GM23248 (cell line): ENCODE measurements at regions not wholly inside any gene's neighbourhood (a gene's known extent, or its start where the extent isn't known, plus 50 kb on each side); places are given as distances from the start of the nearest gene placed in this dataset.

Experiments used
- EZH2 ChIP-seq: fragments of 200-600 bp; sonication (generic); IDR thresholded peaks from 2 replicates; pipeline ENCODE4 v1.6.1; 2018; ENCODE audit warnings: antibody characterized with exemption, mild to moderate bottlenecking; ENCODE audit not compliant: insufficient read depth, poor library complexity, severe bottlenecking
- EZH2phosphoT487 ChIP-seq: fragments of 200-600 bp; sonication (generic); IDR thresholded peaks from 2 replicates; pipeline ENCODE4 v1.6.1; 2018; ENCODE audit warnings: antibody characterized with exemption, moderate library complexity, mild to moderate bottlenecking, low read depth; ENCODE audit not compliant: insufficient read depth

DNA sequence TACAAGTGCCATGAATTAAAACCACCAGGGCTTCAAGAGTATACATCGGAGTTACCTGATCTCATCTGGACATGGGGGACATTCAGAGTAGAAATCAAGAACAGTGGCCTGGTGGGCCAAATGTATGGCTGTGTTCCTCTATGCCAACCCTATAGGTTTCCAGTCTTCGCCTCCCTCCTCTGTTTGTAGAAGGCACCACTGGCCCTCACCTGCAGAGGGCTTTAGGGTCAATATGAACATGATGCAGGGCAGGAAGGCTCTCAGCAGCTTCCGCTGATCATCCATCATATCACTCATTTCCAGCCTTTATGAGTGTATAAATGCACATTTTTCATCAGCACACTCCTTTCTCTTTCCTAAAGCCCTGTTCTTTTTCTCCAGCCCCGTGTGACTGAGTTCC lies 555.5 kb upstream of the BRINP1 start:
- TF ChIP-seq EZH2phosphoT487 (no peak), EZH2 (no peak)
